CD4-positive, alpha-beta T cell treated with Interleukin-17A for 4 hours (primary cell): ENCODE measurements at regions not wholly inside any gene's neighbourhood (a gene's known extent, or its start where the extent isn't known, plus 50 kb on each side); places are given as distances from the start of the nearest gene placed in this dataset.

Experiments used
- DNase-seq: peaks from one replicate; pipeline ENCODE4 v3.0.0-alpha.2; 2020; ENCODE audit warnings: mixed read lengths

DNA sequence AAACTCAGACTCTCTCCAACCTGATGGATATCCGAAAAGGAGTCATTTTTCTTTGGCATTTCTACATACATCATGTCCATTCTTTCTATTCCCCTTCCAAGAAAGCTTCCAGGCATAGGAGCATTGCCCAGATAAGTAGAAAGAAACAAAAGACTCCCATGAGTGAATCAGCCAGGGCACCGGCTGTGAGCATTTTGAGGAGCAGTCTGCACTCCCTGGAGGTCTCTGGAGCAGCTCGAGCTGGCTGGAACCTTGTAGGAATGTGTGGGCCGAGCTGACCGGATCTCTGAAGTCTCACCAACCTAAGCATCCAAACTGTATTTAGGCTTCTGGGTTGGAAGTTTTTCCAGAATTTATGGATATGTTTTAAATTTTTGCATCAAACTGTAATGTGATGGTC, 161.4 kb upstream of the TRPC7 start:
- no peak for DNase-seq

DNA sequence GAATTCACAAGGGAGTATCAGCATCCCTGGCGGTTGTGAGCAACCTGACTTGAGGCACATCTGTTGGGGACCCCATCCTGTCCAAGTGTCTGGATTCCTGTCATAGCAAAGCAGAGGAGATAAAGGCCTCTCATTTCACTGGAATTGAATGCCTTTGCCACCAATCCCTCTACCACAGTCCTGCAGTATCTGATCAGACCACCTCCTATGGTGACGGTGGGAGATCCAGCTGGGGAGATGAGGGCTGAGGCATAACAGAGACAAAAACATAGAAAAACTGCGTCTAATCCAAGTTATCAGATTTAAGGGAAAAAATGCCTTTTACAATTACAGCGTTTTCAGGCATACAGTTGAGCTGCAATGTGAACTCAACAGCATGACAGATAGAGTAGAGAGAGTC, 160.7 kb upstream of the TRPC7 start:
- no peak for DNase-seq

GRCh38 chr5:136525597-136525996, 160.3 kb upstream of the TRPC7 start:
- no peak for DNase-seq

- DNase-seq: no peak
These were observed 157.0 kb upstream of the TRPC7 start for GRCh38 chr5:136522217-136522956.

DNA sequence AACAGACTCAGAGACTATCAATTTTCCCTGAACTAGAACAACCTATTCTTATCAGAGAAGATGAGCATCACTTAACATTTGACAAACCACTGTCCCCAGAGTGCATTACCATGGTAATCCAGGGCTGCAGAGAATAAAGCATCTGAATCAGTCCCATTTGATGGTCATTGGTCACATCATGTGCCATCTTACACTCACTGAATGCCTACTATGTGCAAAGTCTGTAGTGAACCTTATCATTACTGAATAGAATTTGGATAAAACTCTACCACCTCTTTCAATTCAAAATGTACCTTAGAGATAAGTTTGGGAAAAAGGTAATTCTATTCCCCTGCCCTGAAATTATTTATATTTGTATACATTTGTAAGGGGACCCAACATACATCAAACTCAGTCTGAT, 156.4 kb upstream of the TRPC7 start:
- DNase-seq: no peak

GRCh38 chr5:136518814-136519213, 153.5 kb upstream of the TRPC7 start:
- DNase-seq: no peak

DNA sequence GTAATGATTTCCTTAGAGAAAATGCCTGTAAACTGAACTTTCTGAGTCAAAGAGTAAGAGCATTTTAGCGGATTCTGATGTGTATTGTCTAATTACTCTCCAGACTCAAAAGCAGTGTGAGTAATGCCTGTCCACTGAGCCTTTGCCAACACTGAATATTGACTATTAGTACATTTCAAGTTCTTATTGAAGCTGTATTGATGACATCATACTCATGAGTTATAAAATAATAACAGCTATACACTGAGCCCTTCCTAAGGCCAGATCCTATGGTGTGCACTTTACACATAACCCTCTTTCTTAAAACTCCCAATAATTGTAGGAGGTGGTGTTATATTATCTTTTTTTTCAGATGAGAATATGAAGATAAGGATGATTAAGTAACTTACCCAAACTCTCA, 152.8 kb upstream of the TRPC7 start:
- no peak for DNase-seq

GRCh38 chr5:136517755-136518154, 152.4 kb upstream of the TRPC7 start:
- no peak for DNase-seq

GRCh38 chr5:136516637-136517036, 151.3 kb upstream of the TRPC7 start:
- DNase-seq: no peak

- DNase-seq: no peak
These were observed 148.1 kb upstream of the TRPC7 start for GRCh38 chr5:136513430-136513829.

GRCh38 chr5:136511046-136511445, 145.7 kb upstream of the TRPC7 start:
- no peak for DNase-seq

- DNase-seq: no peak
These were observed 145.1 kb upstream of the TRPC7 start for GRCh38 chr5:136510481-136510880.

- DNase-seq: no peak
These were observed 140.8 kb upstream of the TRPC7 start for GRCh38 chr5:136506131-136506530.

- DNase-seq: no peak
These were observed 135.8 kb upstream of the TRPC7 start for GRCh38 chr5:136501133-136501532.

DNA sequence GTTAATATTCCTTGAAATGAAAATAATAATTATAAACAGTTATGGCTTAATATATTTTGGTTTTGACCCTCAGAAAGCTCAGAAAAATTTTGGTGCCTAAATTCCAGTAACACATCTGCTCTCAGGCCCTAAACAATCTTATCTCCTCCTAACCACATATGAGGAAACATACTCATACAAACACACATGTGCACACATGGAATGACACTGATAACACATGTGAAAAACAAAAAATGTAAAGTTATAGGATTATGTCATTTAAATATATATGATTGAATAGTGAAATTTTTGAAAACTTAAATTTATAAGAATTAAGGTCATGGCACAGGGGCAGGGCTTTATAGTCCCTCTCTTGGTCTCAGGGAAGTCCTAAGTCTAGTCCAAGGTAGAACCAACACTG, 127.2 kb upstream of the TRPC7 start:
- DNase-seq: no peak

DNA sequence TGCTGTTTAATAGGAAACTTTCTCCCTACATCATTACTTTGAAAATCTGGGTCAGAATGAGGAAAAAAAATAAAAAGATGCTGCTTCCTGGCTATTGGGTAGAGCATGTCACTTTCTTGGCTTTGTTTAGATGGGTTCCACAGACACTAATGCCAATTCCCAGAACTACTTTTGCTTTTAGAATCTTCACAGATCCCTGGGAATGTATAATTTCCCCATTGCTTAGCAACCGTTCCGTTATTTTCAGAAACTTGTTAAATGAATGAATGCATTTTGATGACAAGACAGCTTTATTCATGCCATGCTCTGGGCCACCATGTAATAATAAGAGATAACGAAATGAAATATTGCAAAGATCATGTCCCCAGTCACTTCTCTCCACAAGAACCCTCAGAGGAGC, 126.5 kb upstream of the TRPC7 start:
- DNase-seq: no peak

DNA sequence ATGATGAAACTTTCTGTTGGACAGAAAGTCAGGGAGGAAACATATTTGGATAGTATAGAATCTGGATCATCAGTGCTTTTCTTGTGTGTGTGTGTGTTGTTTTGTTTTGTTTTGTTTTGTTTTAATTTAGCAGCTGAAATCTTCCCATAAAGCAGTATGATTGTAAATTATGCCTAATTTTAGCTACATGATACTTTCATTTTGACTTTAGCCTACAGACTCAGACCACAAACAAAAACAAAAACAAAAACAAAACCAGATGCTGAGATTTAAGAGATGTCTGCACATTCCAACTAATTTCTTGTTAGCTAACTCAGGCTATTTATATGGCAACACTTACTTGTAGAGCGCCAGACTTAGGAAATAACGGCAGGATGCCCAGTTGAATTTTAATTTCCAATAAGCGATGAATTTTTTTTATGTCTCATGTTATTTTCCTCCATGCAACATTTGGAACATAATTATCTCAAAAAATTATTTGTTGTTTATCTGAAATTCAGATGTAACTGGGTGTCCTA, 119.5 kb upstream of the TRPC7 start:
- DNase-seq: no peak

GRCh38 chr5:136482206-136482605, 116.9 kb upstream of the TRPC7 start:
- no peak for DNase-seq

- no peak for DNase-seq
These were observed 109.1 kb upstream of the TRPC7 start for GRCh38 chr5:136474466-136474865.

GRCh38 chr5:136467632-136468031, 102.3 kb upstream of the TRPC7 start:
- no peak for DNase-seq

DNA sequence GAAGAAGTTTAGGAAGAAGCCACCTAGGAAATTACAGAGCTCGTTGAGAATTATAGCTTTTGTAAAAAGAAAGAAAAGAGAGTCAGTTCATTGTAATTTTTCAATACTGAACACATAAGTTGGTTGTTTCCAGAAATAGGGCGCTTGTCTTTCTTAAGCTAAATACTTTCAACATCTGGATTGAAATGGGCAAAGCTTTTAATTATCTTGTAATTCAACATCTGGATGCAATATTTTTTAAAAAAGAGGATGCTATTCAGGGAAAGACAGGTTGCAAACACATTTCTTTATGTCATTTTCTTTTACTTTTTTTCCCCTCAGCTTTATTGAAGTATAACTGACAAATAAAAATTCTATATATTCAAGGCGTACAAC, 100.7 kb upstream of the TRPC7 start:
- no peak for DNase-seq

DNA sequence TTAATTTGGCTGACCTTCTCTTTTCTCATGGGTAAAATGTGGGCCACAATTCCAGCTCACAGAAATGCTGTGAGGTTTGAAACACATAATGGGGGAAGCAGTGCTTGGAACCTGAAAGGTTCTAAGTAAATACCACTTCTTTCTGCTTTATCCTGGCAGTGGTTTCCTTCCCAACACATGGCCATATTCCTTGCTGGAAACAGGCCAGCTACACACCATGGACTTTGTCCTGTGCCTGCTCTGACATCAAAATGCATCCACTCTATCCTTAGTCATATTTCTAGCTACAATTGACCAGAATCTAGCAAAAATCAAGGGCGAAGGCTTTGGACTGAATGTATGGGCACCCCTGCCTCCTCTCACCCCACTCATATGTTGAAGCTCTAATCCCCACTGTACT, 93.1 kb upstream of the TRPC7 start:
- no peak for DNase-seq

DNA sequence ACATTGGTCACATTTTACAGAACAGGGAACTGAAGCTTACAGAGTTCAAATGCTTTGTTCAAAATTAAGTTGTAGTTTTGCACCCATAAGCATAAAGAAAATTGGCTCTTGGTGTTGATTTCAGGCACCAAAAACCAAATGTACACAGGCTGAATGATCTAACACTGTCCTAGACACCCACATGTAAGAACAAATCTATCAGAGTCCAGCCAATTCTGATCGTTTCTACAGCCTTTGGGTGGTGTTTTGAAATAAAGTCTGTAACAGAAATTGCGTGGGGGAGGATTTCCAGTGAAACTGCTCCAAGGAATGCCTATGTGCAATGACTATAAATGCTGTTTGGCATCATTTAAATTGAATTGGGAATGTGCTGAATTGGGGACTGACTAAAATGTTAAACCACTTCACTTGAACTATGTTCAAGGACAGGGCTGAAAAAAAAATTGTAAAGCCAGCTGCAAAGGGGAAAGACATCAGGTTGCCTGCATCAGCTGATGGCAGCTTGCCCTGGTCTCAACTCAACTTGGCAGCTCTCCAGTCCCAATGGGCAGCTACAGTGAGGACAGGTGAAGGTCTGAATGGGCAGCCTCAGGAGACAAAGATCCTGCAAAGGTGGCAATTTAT, 92.2 kb upstream of the TRPC7 start:
- DNase-seq: no peak

DNA sequence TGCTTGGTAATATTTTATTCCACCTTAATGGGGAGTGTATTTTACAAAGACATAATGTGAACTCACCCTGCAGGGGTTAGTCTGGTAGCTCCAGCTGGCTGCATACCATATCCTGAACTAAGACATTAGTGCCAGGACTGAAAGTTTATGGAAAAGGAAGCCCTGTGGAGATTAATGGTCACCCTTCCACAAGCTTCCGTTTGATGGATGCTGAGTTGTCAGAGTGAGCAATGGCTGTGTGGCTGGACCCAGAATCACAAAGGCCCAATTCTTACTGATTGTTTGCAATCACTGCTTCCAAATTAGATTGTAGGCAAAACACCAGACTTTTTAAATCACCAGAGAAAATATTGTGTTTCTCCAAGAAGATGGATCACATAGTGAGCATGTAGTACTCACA, 90.1 kb upstream of the TRPC7 start:
- no peak for DNase-seq
